SK-N-SH (cell line): ENCODE measurements at regions not wholly inside any gene's neighbourhood (a gene's known extent, or its start where the extent isn't known, plus 50 kb on each side); places are given as distances from the start of the nearest gene placed in this dataset.

Experiments
- CTCF ChIA-PET: fragments of 300-600, 350-600 bp; formaldehyde crosslinking; extraction: SDS; loops from one replicate; lab custom pipeline; 2021; lab: Yijun Ruan, JAX
- POLR2A ChIA-PET: fragments of 350-600 bp; sonication (Branson Sonifier 250); formaldehyde crosslinking; extraction: SDS; loops from one replicate; lab custom pipeline; 2020; ENCODE audit warnings: antibody characterized with exemption, inconsistent platforms; lab: Yijun Ruan, JAX
- DNase-seq: peaks from one replicate; pipeline ENCODE4 v3.0.0; 2012
- H2AFZ ChIP-seq: fragments of 200-600 bp; sonication (generic); 2 replicates; pipeline ENCODE4 v1.8.1; 2016; ENCODE audit warnings: antibody characterized with exemption, mild to moderate bottlenecking, low read depth
- H3F3A ChIP-seq: fragments of 200-600 bp; sonication (generic); replicated peaks from 2 replicates; pipeline ENCODE3; 2016; ENCODE audit warnings: antibody characterized with exemption, mild to moderate bottlenecking; ENCODE audit not compliant: insufficient read depth
- H3K27ac ChIP-seq, 2 experiments: fragments of 200-500 bp in 1 of 2; fragments of 200-600 bp in 1 of 2; sonication (Bioruptor generic) in 1 of 2; sonication (generic), shearing (Covaris generic) in 1 of 2; 2 replicates each; pipeline versions ENCODE4 v1.5.1 to v1.6.1; 2014 to 2016; ENCODE audit warnings: low read depth in 2 of 2, inconsistent platforms in 1 of 2, low read length in 1 of 2, mild to moderate bottlenecking in 1 of 2, mixed read lengths in 1 of 2
- H3K27me3 ChIP-seq: fragments of 200-600 bp; sonication (generic), shearing (Covaris generic); 2 replicates; pipeline ENCODE4 v1.6.1; 2016; ENCODE audit warnings: mixed run types; ENCODE audit not compliant: insufficient read depth
- H3K36me3 ChIP-seq, 2 experiments: fragments of 200-500 bp in 1 of 2; fragments of 200-600 bp in 1 of 2; sonication (Bioruptor generic) in 1 of 2; sonication (generic) in 1 of 2; replicated peaks in 1 of 2; 2 replicates each; pipeline versions ENCODE3 to v1.5.1; 2014 to 2016; ENCODE audit warnings: low read length in 1 of 2, mild to moderate bottlenecking in 1 of 2; ENCODE audit not compliant: insufficient read depth in 2 of 2, control insufficient read depth in 1 of 2
- H3K4me1 ChIP-seq, 2 experiments: fragments of 200-500 bp in 1 of 2; fragments of 200-600 bp in 1 of 2; sonication (Bioruptor generic) in 1 of 2; sonication (generic), shearing (Covaris generic) in 1 of 2; 2 replicates each; pipeline versions ENCODE4 v1.5.1 to v1.6.1; 2014 to 2016; ENCODE audit warnings: low read depth in 1 of 2, low read length in 1 of 2, mixed run types in 1 of 2; ENCODE audit not compliant: insufficient read depth in 2 of 2, control insufficient read depth in 1 of 2
- H3K4me2 ChIP-seq: fragments of 200-600 bp; sonication (generic), shearing (Covaris generic); 2 replicates; pipeline ENCODE4 v1.6.1; 2017; ENCODE audit warnings: mixed run types
- H3K4me3 ChIP-seq, 2 experiments: fragments of 200-500 bp in 1 of 2; fragments of 200-600 bp in 1 of 2; sonication (Bioruptor generic) in 1 of 2; sonication (generic), shearing (Covaris generic) in 1 of 2; 2 replicates each; pipeline versions ENCODE4 v1.5.1 to v1.8.1; 2014 to 2016; ENCODE audit warnings: low read depth in 2 of 2, inconsistent platforms in 1 of 2, low read length in 1 of 2, mild to moderate bottlenecking in 1 of 2, mixed read lengths in 1 of 2, moderate library complexity in 1 of 2
- H3K79me2 ChIP-seq: fragments of 200-600 bp; sonication (generic); 2 replicates; pipeline ENCODE4 v1.8.1; 2017; ENCODE audit warnings: mild to moderate bottlenecking; ENCODE audit not compliant: insufficient read depth
- H3K9ac ChIP-seq: fragments of 200-600 bp; sonication (generic); 2 replicates; pipeline ENCODE4 v1.6.1; 2017; ENCODE audit warnings: mixed run types
- H3K9me2 ChIP-seq: fragments of 200-600 bp; sonication (generic); 2 replicates; pipeline ENCODE4 v1.6.1; 2017; ENCODE audit warnings: mixed run types
- H3K9me3 ChIP-seq: fragments of 200-600 bp; sonication (generic); 2 replicates; pipeline ENCODE4 v1.6.1; 2017; ENCODE audit warnings: mixed run types, mild to moderate bottlenecking, moderate library complexity
- H4K20me1 ChIP-seq: fragments of 200-600 bp; sonication (generic); 2 replicates; pipeline ENCODE4 v1.6.1; 2017; ENCODE audit warnings: mild to moderate bottlenecking, mixed run types; ENCODE audit not compliant: insufficient read depth
- CHD2 ChIP-seq: fragments of 150-350 bp; IDR thresholded peaks from 2 replicates; pipeline ENCODE4 v1.6.1; 2018; ENCODE audit warnings: low read length; ENCODE audit not compliant: partially characterized antibody
- EZH2phosphoT487 ChIP-seq: fragments of 200-600 bp; sonication (generic); IDR thresholded peaks from 2 replicates; pipeline ENCODE4 v1.6.1; 2017; ENCODE audit warnings: low read depth, mixed run types, mild to moderate bottlenecking, antibody characterized with exemption, moderate library complexity, borderline replicate concordance
- FOSL2 ChIP-seq: IDR thresholded peaks from 2 replicates; pipeline ENCODE4 v1.4.0; 2012; ENCODE audit warnings: low read depth, mild to moderate bottlenecking, moderate library complexity, borderline replicate concordance
- GATA2 ChIP-seq: sonication (generic); formaldehyde crosslinking; IDR thresholded peaks from 2 replicates; pipeline ENCODE4 v1.5.0; 2020; ENCODE audit warnings: mild to moderate bottlenecking, missing genetic modification reagents
- NRF1 ChIP-seq: IDR thresholded peaks from 2 replicates; pipeline ENCODE4 v1.6.1; 2012; ENCODE audit warnings: low read depth, mild to moderate bottlenecking, low read length
- RAD21 ChIP-seq: IDR thresholded peaks from 2 replicates; pipeline ENCODE4 v1.6.1; 2012; ENCODE audit warnings: mild to moderate bottlenecking, low read length
- RCOR1 ChIP-seq: fragments of 150-350 bp; IDR thresholded peaks from 2 replicates; pipeline ENCODE4 v1.6.1; 2017; ENCODE audit warnings: antibody characterized with exemption, low read length
- RXRA ChIP-seq: IDR thresholded peaks from 2 replicates; pipeline ENCODE4 v1.4.0; 2012; ENCODE audit warnings: low read depth, mild to moderate bottlenecking, borderline replicate concordance
- SIN3A ChIP-seq: IDR thresholded peaks from 2 replicates; pipeline ENCODE4 v1.6.1; 2012; ENCODE audit warnings: low read depth, mild to moderate bottlenecking, low read length, moderate library complexity, borderline replicate concordance
- TAF1 ChIP-seq: IDR thresholded peaks from 2 replicates; pipeline ENCODE4 v1.6.1; 2012; ENCODE audit warnings: low read depth, mild to moderate bottlenecking, low read length, moderate library complexity, borderline replicate concordance
- YY1 ChIP-seq: IDR thresholded peaks from 2 replicates; pipeline ENCODE4 v1.4.0; 2012; ENCODE audit warnings: low read depth, mild to moderate bottlenecking
- WGBS: methylation state at CpG from one replicate; pipeline ENCODE4 v1.1.6; 2017; ENCODE audit warnings: low lambda C conversion rate; 5-methylcytosine and 5-hydroxymethylcytosine counted together
- TF ChIP-seq, protein P1 (sequence below): IDR thresholded peaks from 2 replicates; pipeline ENCODE4 v1.4.0; 2012; ENCODE audit warnings: low read depth, borderline replicate concordance
- TF ChIP-seq, protein P2 (sequence below): fragments of 200-600 bp; sonication (generic); IDR thresholded peaks from 2 replicates; pipeline ENCODE4 v1.6.1; 2017; ENCODE audit warnings: antibody characterized with exemption, mild to moderate bottlenecking, moderate library complexity
- TF ChIP-seq, protein P3 (sequence below): fragments of 150-350 bp; IDR thresholded peaks from 2 replicates; pipeline ENCODE4 v1.6.1; 2016; ENCODE audit warnings: mild to moderate bottlenecking, low read depth, low read length

DNA sequence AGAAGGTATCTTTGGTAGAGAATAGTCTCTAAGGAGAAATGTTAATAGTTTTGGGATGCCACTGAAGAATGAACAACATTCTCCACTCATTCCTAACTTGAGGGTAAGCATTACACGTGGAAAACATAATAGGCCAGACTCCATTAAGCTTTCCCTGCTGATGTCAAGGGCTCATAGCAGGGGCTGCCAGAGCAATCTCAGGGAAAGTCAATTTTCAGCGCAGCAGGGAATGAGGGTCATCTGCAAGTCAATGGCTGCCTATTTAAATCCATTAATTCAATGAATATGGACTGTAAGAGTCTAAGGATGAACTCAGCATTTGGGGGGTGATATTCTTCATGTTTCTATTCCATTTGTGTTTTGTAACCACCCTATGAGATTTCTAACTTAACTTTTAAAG is 144.2 kb upstream of the ARL4C start:
- CTCF ChIA-PET, result no interaction called here
- no peak overlapping the region for H3K4me3 ChIP-seq
- TF ChIP-seq FOSL2, result no peak
- no peak for TF ChIP-seq CHD2
- TF ChIP-seq, protein P1, sequence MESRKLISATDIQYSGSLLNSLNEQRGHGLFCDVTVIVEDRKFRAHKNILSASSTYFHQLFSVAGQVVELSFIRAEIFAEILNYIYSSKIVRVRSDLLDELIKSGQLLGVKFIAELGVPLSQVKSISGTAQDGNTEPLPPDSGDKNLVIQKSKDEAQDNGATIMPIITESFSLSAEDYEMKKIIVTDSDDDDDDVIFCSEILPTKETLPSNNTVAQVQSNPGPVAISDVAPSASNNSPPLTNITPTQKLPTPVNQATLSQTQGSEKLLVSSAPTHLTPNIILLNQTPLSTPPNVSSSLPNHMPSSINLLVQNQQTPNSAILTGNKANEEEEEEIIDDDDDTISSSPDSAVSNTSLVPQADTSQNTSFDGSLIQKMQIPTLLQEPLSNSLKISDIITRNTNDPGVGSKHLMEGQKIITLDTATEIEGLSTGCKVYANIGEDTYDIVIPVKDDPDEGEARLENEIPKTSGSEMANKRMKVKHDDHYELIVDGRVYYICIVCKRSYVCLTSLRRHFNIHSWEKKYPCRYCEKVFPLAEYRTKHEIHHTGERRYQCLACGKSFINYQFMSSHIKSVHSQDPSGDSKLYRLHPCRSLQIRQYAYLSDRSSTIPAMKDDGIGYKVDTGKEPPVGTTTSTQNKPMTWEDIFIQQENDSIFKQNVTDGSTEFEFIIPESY, result no peak
- TF ChIP-seq EZH2phosphoT487, result no peak
- no peak for TF ChIP-seq TAF1
- TF ChIP-seq SIN3A, result no peak
- TF ChIP-seq, all 33 proteins: peak for 0
- Histone ChIP-seq H2AFZ (no peak overlapping the region), H3K9me2 (no peaks in the 10 kb centered on the region), H3K27ac (no peak overlapping the region), H3K4me1 (no peaks in the 10 kb centered on the region), H3K27me3 (no peaks in the 10 kb centered on the region), H4K20me1 (no peaks in the 10 kb centered on the region), H3K9ac (no peak overlapping the region), H3K79me2 (no peaks in the 10 kb centered on the region), H3K4me2 (no peak overlapping the region), H3K9me3 (peaks cover 13% of the 10 kb centered on the region), H3K36me3 (no peaks in the 10 kb centered on the region), H3F3A (no peaks in the 10 kb centered on the region)
- 48% methylated on average over 2 of the region's 2 CpGs for WGBS
- no peak for DNase-seq
- POLR2A ChIA-PET, result no interaction called here

DNA sequence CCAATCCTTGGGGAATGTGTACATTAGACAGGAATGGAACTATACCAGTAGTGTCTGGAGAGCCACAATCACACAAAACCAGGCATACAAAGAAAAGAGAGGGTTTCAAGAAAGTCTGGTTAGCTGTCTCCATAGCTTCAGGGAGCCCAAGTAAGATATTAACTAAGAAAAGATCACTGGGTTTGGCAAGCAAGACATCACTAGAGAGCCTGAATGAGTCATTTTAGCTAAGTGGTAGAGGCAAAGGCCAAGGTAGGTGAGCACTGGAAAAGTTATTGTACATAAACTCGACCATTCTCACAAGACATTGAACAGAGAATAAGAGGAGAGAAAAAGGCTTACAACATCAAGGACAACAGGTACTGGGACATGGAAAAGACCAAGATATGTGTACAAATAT is 143.8 kb upstream of the ARL4C start:
- H3K27ac ChIP-seq, result no peak overlapping the region
- H3K4me2 ChIP-seq, result no peak overlapping the region
- no peak for TF ChIP-seq RAD21
- no peak for TF ChIP-seq SIN3A
- TF ChIP-seq RXRA, result no peak
- no peak for TF ChIP-seq YY1
- no peak for TF ChIP-seq NRF1
- no peak for TF ChIP-seq RCOR1
- TF ChIP-seq FOSL2, result no peak
- TF ChIP-seq, protein P2, sequence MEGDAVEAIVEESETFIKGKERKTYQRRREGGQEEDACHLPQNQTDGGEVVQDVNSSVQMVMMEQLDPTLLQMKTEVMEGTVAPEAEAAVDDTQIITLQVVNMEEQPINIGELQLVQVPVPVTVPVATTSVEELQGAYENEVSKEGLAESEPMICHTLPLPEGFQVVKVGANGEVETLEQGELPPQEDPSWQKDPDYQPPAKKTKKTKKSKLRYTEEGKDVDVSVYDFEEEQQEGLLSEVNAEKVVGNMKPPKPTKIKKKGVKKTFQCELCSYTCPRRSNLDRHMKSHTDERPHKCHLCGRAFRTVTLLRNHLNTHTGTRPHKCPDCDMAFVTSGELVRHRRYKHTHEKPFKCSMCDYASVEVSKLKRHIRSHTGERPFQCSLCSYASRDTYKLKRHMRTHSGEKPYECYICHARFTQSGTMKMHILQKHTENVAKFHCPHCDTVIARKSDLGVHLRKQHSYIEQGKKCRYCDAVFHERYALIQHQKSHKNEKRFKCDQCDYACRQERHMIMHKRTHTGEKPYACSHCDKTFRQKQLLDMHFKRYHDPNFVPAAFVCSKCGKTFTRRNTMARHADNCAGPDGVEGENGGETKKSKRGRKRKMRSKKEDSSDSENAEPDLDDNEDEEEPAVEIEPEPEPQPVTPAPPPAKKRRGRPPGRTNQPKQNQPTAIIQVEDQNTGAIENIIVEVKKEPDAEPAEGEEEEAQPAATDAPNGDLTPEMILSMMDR, result no peak
- TF ChIP-seq, protein P3, sequence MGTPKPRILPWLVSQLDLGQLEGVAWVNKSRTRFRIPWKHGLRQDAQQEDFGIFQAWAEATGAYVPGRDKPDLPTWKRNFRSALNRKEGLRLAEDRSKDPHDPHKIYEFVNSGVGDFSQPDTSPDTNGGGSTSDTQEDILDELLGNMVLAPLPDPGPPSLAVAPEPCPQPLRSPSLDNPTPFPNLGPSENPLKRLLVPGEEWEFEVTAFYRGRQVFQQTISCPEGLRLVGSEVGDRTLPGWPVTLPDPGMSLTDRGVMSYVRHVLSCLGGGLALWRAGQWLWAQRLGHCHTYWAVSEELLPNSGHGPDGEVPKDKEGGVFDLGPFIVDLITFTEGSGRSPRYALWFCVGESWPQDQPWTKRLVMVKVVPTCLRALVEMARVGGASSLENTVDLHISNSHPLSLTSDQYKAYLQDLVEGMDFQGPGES, result no peak
- no peak for TF ChIP-seq GATA2
- H3K4me3 ChIP-seq, result no peak overlapping the region
- no peaks in the 10 kb centered on the region for H4K20me1 ChIP-seq
- no peak overlapping the region for H3K9ac ChIP-seq
- H3K4me1 ChIP-seq, result no peaks in the 10 kb centered on the region
- H2AFZ ChIP-seq, result no peak overlapping the region
- no peaks in the 10 kb centered on the region for H3K27me3 ChIP-seq
- no peaks in the 10 kb centered on the region for H3K36me3 ChIP-seq
- H3K79me2 ChIP-seq, result no peaks in the 10 kb centered on the region
- DNase-seq, result no peak
- 8% methylated on average over 1 of the region's 1 CpG for WGBS
- ChIA-PET POLR2A (no interaction called here), CTCF (no interaction called here)
- H3K9me3 ChIP-seq, result peaks cover 13% of the 10 kb centered on the region
- H3K9me2 ChIP-seq, result no peaks in the 10 kb centered on the region
- no peaks in the 10 kb centered on the region for H3F3A ChIP-seq
